NCI-H2196 treated with DMSO at 0.1 percent for 48 hours (cell line): ENCODE measurements at regions not wholly inside any gene's neighbourhood (a gene's known extent, or its start where the extent isn't known, plus 50 kb on each side); places are given as distances from the start of the nearest gene placed in this dataset.
"Not testable (repeated sequence)": the region's sequence is repeated elsewhere in the genome, so short reads cannot be mapped to it uniquely, and the experiment has no call there.

Experiments used
- DNase-seq: peaks from one replicate; lab custom pipeline; 2025; ENCODE audit not compliant: unreplicated experiment; lab: John Stamatoyannopoulos, UW

- no peak for DNase-seq
Measured at GRCh38 chr3:59372346-59372745, 322.5 kb upstream of the CFAP20DC start.

GRCh38 chr3:59368900-59369675 is 319.3 kb upstream of the CFAP20DC start:
- no peak for DNase-seq

GRCh38 chr3:59367150-59367549 is 317.3 kb upstream of the CFAP20DC start:
- DNase-seq, result no peak

GRCh38 chr3:59366218-59366617 is 316.4 kb upstream of the CFAP20DC start:
- DNase-seq, result no peak

GRCh38 chr3:59364496-59364895 is 314.7 kb upstream of the CFAP20DC start:
- no peak for DNase-seq

GRCh38 chr3:59360312-59360711 is 310.5 kb upstream of the CFAP20DC start:
- DNase-seq, result not testable (repeated sequence)

GRCh38 chr3:59341459-59341858 is 291.6 kb upstream of the CFAP20DC start:
- no peak for DNase-seq

- DNase-seq, result no peak
Measured at GRCh38 chr3:59339818-59340217, 290.0 kb upstream of the CFAP20DC start.

- no peak for DNase-seq
Measured at GRCh38 chr3:59338934-59339333, 289.1 kb upstream of the CFAP20DC start.

- no peak for DNase-seq
Measured at GRCh38 chr3:59335338-59335737, 285.5 kb upstream of the CFAP20DC start.

GRCh38 chr3:59334585-59334984 is 284.8 kb upstream of the CFAP20DC start:
- no peak for DNase-seq

- no peak for DNase-seq
Measured at GRCh38 chr3:59327376-59327808, 277.6 kb upstream of the CFAP20DC start.

GRCh38 chr3:59326246-59327024 is 276.6 kb upstream of the CFAP20DC start:
- DNase-seq, result no peak

GRCh38 chr3:59321881-59322540 is 272.2 kb upstream of the CFAP20DC start:
- DNase-seq, result no peak

- DNase-seq, result peak; percentile 42
Measured at GRCh38 chr3:59320080-59320479, 270.3 kb upstream of the CFAP20DC start.

GRCh38 chr3:59319442-59319841 is 269.6 kb upstream of the CFAP20DC start:
- DNase-seq, result no peak

GRCh38 chr3:59318881-59319280 is 269.1 kb upstream of the CFAP20DC start:
- DNase-seq, result no peak

- no peak for DNase-seq
Measured at GRCh38 chr3:59317386-59317785, 267.6 kb upstream of the CFAP20DC start.

GRCh38 chr3:59316688-59317275 is 267.0 kb upstream of the CFAP20DC start:
- DNase-seq, result no peak

- DNase-seq, result peak; percentile 2
Measured at GRCh38 chr3:59313365-59313764, 263.5 kb upstream of the CFAP20DC start.

GRCh38 chr3:59311231-59311630 is 261.4 kb upstream of the CFAP20DC start:
- DNase-seq, result no peak
